ENCODE measurements at regions not wholly inside any gene's neighbourhood (a gene's known extent, or its start where the extent isn't known, plus 50 kb on each side); places are given as distances from the start of the nearest gene placed in this dataset.

DNA sequence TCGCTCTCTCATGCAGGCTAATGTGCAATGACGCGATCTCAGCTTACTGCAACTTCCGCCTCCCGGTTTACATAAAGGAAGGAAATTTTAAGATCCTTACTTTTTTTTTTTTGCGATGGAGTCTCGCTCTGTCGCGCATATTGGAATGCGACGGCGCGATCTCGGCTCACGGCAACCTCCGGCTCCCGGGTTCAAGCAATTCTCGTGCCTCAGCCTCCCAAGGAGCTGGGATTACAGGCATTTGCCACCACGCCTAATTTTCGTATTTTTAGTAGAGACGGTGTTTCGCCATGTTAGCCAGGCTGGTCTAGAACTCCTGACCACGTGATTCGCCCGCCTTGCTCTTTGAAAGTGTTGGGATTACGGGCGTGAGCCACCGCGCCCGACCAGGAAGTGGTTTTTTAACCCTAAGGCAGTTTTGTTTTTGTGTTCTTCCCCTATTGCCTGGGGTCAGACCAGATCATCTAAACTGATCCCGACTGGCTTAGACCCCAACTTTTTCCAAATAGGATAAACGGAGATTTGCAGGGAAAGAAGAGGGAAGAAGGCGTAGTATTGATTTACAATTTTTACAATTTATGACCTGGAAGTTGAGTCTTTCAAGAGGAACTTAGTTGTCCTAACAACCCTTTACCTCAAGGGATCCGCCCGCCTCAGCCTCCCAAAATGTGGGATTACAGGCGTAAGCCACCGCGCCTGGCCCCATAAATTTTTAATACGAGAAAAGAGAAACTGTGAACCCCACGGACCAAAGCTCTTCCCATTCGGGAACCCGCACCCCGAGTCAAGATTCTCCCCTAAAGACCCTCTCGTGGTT is 142.0 kb downstream of the ZNF737 start:
- TF ChIP-seq, protein P1, sequence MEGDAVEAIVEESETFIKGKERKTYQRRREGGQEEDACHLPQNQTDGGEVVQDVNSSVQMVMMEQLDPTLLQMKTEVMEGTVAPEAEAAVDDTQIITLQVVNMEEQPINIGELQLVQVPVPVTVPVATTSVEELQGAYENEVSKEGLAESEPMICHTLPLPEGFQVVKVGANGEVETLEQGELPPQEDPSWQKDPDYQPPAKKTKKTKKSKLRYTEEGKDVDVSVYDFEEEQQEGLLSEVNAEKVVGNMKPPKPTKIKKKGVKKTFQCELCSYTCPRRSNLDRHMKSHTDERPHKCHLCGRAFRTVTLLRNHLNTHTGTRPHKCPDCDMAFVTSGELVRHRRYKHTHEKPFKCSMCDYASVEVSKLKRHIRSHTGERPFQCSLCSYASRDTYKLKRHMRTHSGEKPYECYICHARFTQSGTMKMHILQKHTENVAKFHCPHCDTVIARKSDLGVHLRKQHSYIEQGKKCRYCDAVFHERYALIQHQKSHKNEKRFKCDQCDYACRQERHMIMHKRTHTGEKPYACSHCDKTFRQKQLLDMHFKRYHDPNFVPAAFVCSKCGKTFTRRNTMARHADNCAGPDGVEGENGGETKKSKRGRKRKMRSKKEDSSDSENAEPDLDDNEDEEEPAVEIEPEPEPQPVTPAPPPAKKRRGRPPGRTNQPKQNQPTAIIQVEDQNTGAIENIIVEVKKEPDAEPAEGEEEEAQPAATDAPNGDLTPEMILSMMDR (IDR thresholded peaks at IDR 0.05): no peak
- TF ChIP-seq, protein P2, sequence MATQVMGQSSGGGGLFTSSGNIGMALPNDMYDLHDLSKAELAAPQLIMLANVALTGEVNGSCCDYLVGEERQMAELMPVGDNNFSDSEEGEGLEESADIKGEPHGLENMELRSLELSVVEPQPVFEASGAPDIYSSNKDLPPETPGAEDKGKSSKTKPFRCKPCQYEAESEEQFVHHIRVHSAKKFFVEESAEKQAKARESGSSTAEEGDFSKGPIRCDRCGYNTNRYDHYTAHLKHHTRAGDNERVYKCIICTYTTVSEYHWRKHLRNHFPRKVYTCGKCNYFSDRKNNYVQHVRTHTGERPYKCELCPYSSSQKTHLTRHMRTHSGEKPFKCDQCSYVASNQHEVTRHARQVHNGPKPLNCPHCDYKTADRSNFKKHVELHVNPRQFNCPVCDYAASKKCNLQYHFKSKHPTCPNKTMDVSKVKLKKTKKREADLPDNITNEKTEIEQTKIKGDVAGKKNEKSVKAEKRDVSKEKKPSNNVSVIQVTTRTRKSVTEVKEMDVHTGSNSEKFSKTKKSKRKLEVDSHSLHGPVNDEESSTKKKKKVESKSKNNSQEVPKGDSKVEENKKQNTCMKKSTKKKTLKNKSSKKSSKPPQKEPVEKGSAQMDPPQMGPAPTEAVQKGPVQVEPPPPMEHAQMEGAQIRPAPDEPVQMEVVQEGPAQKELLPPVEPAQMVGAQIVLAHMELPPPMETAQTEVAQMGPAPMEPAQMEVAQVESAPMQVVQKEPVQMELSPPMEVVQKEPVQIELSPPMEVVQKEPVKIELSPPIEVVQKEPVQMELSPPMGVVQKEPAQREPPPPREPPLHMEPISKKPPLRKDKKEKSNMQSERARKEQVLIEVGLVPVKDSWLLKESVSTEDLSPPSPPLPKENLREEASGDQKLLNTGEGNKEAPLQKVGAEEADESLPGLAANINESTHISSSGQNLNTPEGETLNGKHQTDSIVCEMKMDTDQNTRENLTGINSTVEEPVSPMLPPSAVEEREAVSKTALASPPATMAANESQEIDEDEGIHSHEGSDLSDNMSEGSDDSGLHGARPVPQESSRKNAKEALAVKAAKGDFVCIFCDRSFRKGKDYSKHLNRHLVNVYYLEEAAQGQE (IDR thresholded peaks at IDR 0.05; ENCODE audit: insufficient read depth in 1 of 2, low read depth in 2 of 2, low read length in 1 of 2): no peak
- TF ChIP-seq POLR2AphosphoS5 (IDR thresholded peaks at IDR 0.05; ENCODE audit: low read depth, low read length): no peak
